ENCODE measurements at regions not wholly inside any gene's neighbourhood (a gene's known extent, or its start where the extent isn't known, plus 50 kb on each side); places are given as distances from the start of the nearest gene placed in this dataset.

DNA sequence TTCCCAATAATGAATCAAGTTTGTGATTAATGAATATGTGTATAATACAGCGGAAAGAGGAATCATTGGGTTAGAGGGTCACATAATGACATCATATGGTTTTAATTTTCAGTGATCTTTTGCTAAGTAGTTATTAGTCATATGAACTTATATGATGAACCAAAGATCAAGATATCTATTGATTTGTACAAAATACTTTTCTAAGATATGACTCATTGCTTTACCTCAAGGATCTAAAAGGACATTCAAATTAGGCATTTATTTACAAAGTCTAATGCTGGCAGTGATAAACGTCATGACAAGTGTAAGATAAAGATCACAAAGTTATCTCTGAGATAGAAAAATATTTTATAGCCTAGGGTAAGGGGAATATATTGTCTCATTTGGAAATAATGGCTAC, 417.8 kb downstream of the RPL10L start:
- TF ChIP-seq POLR2AphosphoS5 (IDR thresholded peaks at IDR 0.05; ENCODE audit: insufficient read depth, low read depth, low read length) (no peak), POLR2A (IDR thresholded peaks at IDR 0.05; ENCODE audit: low read depth, low read length) (no peak), GATA2 (IDR thresholded peaks at IDR 0.05; ENCODE audit: insufficient read depth, insufficient read length, low read depth, low read length) (no peak), JUN (IDR thresholded peaks at IDR 0.05; ENCODE audit: borderline replicate concordance, insufficient read depth, insufficient read length, low read depth) (no peak), EZH2 (IDR thresholded peaks at IDR 0.05; ENCODE audit: borderline replicate concordance, low read depth, low read length, severe bottlenecking) (no peak), MAX (IDR thresholded peaks at IDR 0.05; ENCODE audit: insufficient read depth, insufficient read length) (no peak)
- TF ChIP-seq, protein P1, sequence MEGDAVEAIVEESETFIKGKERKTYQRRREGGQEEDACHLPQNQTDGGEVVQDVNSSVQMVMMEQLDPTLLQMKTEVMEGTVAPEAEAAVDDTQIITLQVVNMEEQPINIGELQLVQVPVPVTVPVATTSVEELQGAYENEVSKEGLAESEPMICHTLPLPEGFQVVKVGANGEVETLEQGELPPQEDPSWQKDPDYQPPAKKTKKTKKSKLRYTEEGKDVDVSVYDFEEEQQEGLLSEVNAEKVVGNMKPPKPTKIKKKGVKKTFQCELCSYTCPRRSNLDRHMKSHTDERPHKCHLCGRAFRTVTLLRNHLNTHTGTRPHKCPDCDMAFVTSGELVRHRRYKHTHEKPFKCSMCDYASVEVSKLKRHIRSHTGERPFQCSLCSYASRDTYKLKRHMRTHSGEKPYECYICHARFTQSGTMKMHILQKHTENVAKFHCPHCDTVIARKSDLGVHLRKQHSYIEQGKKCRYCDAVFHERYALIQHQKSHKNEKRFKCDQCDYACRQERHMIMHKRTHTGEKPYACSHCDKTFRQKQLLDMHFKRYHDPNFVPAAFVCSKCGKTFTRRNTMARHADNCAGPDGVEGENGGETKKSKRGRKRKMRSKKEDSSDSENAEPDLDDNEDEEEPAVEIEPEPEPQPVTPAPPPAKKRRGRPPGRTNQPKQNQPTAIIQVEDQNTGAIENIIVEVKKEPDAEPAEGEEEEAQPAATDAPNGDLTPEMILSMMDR (IDR thresholded peaks at IDR 0.05; ENCODE audit: extremely low read depth in 1 of 2, insufficient read depth in 1 of 2, low read depth in 1 of 2, low read length in 2 of 2), result no peak
